ENCODE measurements at regions not wholly inside any gene's neighbourhood (a gene's known extent, or its start where the extent isn't known, plus 50 kb on each side); places are given as distances from the start of the nearest gene placed in this dataset.
A peak's percentile ranks its signal among the peaks of the same experiment; 100 is the strongest.
"Not testable (repeated sequence)": the region's sequence is repeated elsewhere in the genome, so short reads cannot be mapped to it uniquely, and the experiment has no call there.

DNA sequence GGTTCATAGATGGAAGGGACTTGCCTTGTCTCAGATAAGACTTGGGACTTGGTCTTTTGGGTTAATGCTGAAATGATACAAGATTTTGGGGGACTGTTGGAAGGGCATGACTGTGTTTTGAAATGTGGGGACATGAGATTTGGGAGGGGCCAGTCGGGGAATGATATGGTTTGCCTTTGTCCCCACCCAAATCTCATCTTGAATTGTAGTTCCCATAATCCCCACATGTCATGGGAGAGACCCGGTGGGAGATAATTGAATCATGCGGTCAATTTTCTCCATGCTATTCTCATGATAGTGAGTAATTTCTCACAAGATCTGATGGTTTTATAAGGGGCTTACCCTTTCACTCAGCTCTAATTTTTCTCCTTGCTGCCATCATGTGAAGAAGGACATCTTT lies 617.4 kb downstream of the SLC16A7 start:
- 38% methylated on average over 3 of the region's 3 CpGs for WGBS (ENCODE audit: insufficient coverage, low coverage, missing lambda C conversion rate)

DNA sequence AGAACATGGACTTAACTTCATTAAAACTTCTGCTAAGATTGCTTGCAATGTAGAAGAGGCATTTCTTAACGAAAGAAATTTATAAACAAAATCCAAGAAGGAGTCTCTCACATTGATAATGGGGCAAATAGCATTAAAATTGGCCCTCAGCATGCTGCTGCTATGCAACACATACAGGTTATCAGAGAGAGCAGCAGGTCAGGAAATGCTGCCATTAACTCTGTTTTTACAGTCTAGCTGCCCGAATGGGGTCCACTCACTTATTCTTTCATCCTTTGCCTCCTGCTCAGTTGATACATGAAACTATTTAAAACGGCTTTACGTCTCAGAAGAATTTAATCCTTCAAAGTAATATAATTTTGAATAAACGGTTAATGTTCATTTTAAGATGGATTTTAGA lies 620.4 kb downstream of the SLC16A7 start:
- no peaks in the 10 kb centered on the region for H3K27me3 ChIP-seq (ENCODE audit: control insufficient read depth in 2 of 2, insufficient read depth in 2 of 2, low read length in 2 of 2)
- H3K4me1 ChIP-seq (replicated peaks in 1 of 2; ENCODE audit: control insufficient read depth in 2 of 2, insufficient read depth in 2 of 2, low read length in 2 of 2) = peaks cover 0 to 3% of the 10 kb centered on the region in 2 experiments; a peak in 1 of 5 replicates
- intact Hi-C loops (cut with micrococcal nuclease) (no loop called here), in situ Hi-C loops (cut with MboI) (no loop called here)
- H2AFZ ChIP-seq (ENCODE audit: low read depth, low read length) = peak overlapping the region; percentile 76
- H3K9me1 ChIP-seq (ENCODE audit: control insufficient read depth, insufficient read depth, low read length) = no peaks in the 10 kb centered on the region
- no peaks in the 10 kb centered on the region for H3K79me2 ChIP-seq (ENCODE audit: control insufficient read depth, insufficient read depth, low read length)
- no peak for DNase-seq (ENCODE audit: extremely low read depth in 1 of 4, low spot score in 3 of 4)
- FAIRE-seq = no peak
- no peaks in the 10 kb centered on the region for H3K9me3 ChIP-seq (replicated peaks; ENCODE audit: control insufficient read depth, insufficient read depth, low read depth, low read length)
- TF ChIP-seq ZNF589 (CRISPR knock-in tag; IDR thresholded peaks at IDR 0.05; ENCODE audit: low read depth) = no peak
- TF ChIP-seq NBN (IDR thresholded peaks at IDR 0.05; ENCODE audit: low read depth) = no peak
- no peak for TF ChIP-seq CBX5 (IDR thresholded peaks at IDR 0.05; ENCODE audit: borderline replicate concordance, low read depth)
- TF ChIP-seq CBX1 (IDR thresholded peaks at IDR 0.05; ENCODE audit: low read depth) = no peak
- TF ChIP-seq SMAD1 (IDR thresholded peaks at IDR 0.05; ENCODE audit: low read depth, low read length, partially characterized antibody) = no peak
- no peak for TF ChIP-seq ZNF324 (CRISPR knock-in tag; IDR thresholded peaks at IDR 0.05)
- TF ChIP-seq, protein P1, sequence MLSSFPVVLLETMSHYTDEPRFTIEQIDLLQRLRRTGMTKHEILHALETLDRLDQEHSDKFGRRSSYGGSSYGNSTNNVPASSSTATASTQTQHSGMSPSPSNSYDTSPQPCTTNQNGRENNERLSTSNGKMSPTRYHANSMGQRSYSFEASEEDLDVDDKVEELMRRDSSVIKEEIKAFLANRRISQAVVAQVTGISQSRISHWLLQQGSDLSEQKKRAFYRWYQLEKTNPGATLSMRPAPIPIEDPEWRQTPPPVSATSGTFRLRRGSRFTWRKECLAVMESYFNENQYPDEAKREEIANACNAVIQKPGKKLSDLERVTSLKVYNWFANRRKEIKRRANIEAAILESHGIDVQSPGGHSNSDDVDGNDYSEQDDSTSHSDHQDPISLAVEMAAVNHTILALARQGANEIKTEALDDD (IDR thresholded peaks at IDR 0.05) = no peak
- TF ChIP-seq TAF1 (IDR thresholded peaks at IDR 0.05; ENCODE audit: control insufficient read depth, extremely low read depth, insufficient read depth, low read length, severe bottlenecking) = no peak
- TF ChIP-seq SRSF3 (IDR thresholded peaks at IDR 0.05; ENCODE audit: insufficient read depth, low read length) = no peak
- BruUV-seq (replicated peaks) = no TSS peak
- no peak overlapping the region; the same call in 2 of the 3 replicates for H3K27ac ChIP-seq (ENCODE audit: extremely low read depth, low read depth, low read length)
- peak; percentile 71 for ATAC-seq
- ChIA-PET CTCF (ENCODE audit: low intra/inter-chr PET ratio) (no interaction called here), POLR2A (interaction anchor here (1.2 kb wide), 1 partner anchor 25 kb away, joined by 3 read pairs; no protein-coding TSS in a partner anchor)
- no peak overlapping the region for H3K4me3 ChIP-seq
- 13% methylated on average over 5 of the region's 5 CpGs for WGBS (ENCODE audit: insufficient coverage, low coverage, missing lambda C conversion rate)
- H3K9ac ChIP-seq (ENCODE audit: insufficient read depth in 1 of 2, low read depth in 2 of 2, low read length in 2 of 2) = no peak overlapping the region
- no peak overlapping the region for H3K4me2 ChIP-seq (ENCODE audit: insufficient read depth, low read length)
- H4K20me1 ChIP-seq (replicated peaks; ENCODE audit: control insufficient read depth, insufficient read depth, low read length) = no peaks in the 10 kb centered on the region
- no peaks in the 10 kb centered on the region for H3K36me3 ChIP-seq (ENCODE audit: control insufficient read depth, insufficient read depth, low read length)

More for the DNA sequence above, 617.4 kb downstream of the SLC16A7 start:
- intact Hi-C loops (cut with micrococcal nuclease); H3K9ac ChIP-seq (ENCODE audit: insufficient read depth in 1 of 2, low read depth in 2 of 2, low read length in 2 of 2); H3K9me3 ChIP-seq (replicated peaks; ENCODE audit: control insufficient read depth, insufficient read depth, low read depth, low read length); ATAC-seq; DNase-seq (ENCODE audit: extremely low read depth in 1 of 4, low spot score in 3 of 4); H2AFZ ChIP-seq (ENCODE audit: low read depth, low read length); H3K4me3 ChIP-seq; H3K36me3 ChIP-seq (ENCODE audit: control insufficient read depth, insufficient read depth, low read length); in situ Hi-C loops (cut with MboI); H3K4me1 ChIP-seq (replicated peaks in 1 of 2; ENCODE audit: control insufficient read depth in 2 of 2, insufficient read depth in 2 of 2, low read length in 2 of 2); H3K9me1 ChIP-seq (ENCODE audit: control insufficient read depth, insufficient read depth, low read length); POLR2A ChIA-PET; H3K27me3 ChIP-seq (ENCODE audit: control insufficient read depth in 2 of 2, insufficient read depth in 2 of 2, low read length in 2 of 2); H3K4me2 ChIP-seq (ENCODE audit: insufficient read depth, low read length); H4K20me1 ChIP-seq (replicated peaks; ENCODE audit: control insufficient read depth, insufficient read depth, low read length); CTCF ChIA-PET (ENCODE audit: low intra/inter-chr PET ratio); H3K27ac ChIP-seq (ENCODE audit: extremely low read depth, low read depth, low read length); H3K79me2 ChIP-seq (ENCODE audit: control insufficient read depth, insufficient read depth, low read length); BruUV-seq (replicated peaks); FAIRE-seq: not testable (repeated sequence)
- TF ChIP-seq, protein P2, sequence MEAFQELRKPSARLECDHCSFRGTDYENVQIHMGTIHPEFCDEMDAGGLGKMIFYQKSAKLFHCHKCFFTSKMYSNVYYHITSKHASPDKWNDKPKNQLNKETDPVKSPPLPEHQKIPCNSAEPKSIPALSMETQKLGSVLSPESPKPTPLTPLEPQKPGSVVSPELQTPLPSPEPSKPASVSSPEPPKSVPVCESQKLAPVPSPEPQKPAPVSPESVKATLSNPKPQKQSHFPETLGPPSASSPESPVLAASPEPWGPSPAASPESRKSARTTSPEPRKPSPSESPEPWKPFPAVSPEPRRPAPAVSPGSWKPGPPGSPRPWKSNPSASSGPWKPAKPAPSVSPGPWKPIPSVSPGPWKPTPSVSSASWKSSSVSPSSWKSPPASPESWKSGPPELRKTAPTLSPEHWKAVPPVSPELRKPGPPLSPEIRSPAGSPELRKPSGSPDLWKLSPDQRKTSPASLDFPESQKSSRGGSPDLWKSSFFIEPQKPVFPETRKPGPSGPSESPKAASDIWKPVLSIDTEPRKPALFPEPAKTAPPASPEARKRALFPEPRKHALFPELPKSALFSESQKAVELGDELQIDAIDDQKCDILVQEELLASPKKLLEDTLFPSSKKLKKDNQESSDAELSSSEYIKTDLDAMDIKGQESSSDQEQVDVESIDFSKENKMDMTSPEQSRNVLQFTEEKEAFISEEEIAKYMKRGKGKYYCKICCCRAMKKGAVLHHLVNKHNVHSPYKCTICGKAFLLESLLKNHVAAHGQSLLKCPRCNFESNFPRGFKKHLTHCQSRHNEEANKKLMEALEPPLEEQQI (IDR thresholded peaks at IDR 0.05) = peak; percentile 30; the same call in 1 of the 2 replicates
- TF ChIP-seq CC2D1A (IDR thresholded peaks at IDR 0.05) = peak; percentile 52; the same call in 1 of the 2 replicates

All from K562 (cell line).